Fibroblast of lung (primary cell): ENCODE measurements at regions not wholly inside any gene's neighbourhood (a gene's known extent, or its start where the extent isn't known, plus 50 kb on each side); places are given as distances from the start of the nearest gene placed in this dataset.

Source experiments
- DNase-seq, 2 donors: peaks; one replicate each; pipeline versions ENCODE4 v3.0.0 to v3.0.0-alpha.2; 2010; ENCODE audit warnings: low read depth in 2 of 2
- H2AFZ ChIP-seq: 2 replicates; pipeline ENCODE4 v1.5.1; 2012; ENCODE audit warnings: low read length, control low read depth, inconsistent platforms
- H3K27ac ChIP-seq: 2 replicates; pipeline ENCODE4 v1.5.1; 2011; ENCODE audit warnings: low read length, control low read depth; ENCODE audit not compliant: insufficient read depth
- H3K27me3 ChIP-seq: 2 replicates; pipeline ENCODE4 v1.5.1; 2011; ENCODE audit warnings: mild to moderate bottlenecking, low read length; ENCODE audit not compliant: control insufficient read depth, insufficient read depth
- H3K36me3 ChIP-seq: 2 replicates; pipeline ENCODE4 v1.5.1; 2011; ENCODE audit warnings: low read length; ENCODE audit not compliant: control insufficient read depth, insufficient read depth
- H3K4me1 ChIP-seq: 2 replicates; pipeline ENCODE4 v1.5.1; 2011; ENCODE audit warnings: low read length; ENCODE audit not compliant: control insufficient read depth, insufficient read depth; ENCODE audit errors: extremely low read depth
- H3K4me2 ChIP-seq: 2 replicates; pipeline ENCODE4 v1.5.1; 2011; ENCODE audit warnings: low read length, control low read depth; ENCODE audit not compliant: insufficient read depth; ENCODE audit errors: extremely low read depth
- H3K4me3 ChIP-seq, 4 experiments: fragments of 200-600 bp in 1 of 4; sonication (generic) in 1 of 4; replicated peaks in 1 of 4; 2 replicates each; pipeline ENCODE4 v1.5.1; 2011 to 2016; ENCODE audit warnings: low read length in 4 of 4, low read depth in 3 of 4, mild to moderate bottlenecking in 3 of 4, control low read depth in 2 of 4, inconsistent platforms in 1 of 4, mixed read lengths in 1 of 4; ENCODE audit not compliant: insufficient read depth in 1 of 4; ENCODE audit errors: control extremely low read depth in 1 of 4
- H3K79me2 ChIP-seq: 2 replicates; pipeline ENCODE4 v1.5.1; 2012; ENCODE audit warnings: mild to moderate bottlenecking, low read length, inconsistent platforms; ENCODE audit not compliant: control insufficient read depth, insufficient read depth
- H3K9ac ChIP-seq: 2 replicates; pipeline ENCODE4 v1.5.1; 2011; ENCODE audit warnings: mild to moderate bottlenecking, low read length, control low read depth; ENCODE audit not compliant: insufficient read depth
- H3K9me3 ChIP-seq: 2 replicates; pipeline ENCODE4 v1.5.1; 2012; ENCODE audit warnings: low read depth, low read length; ENCODE audit not compliant: control insufficient read depth, insufficient read depth
- H4K20me1 ChIP-seq: 2 replicates; pipeline ENCODE4 v1.5.1; 2011; ENCODE audit warnings: low read length; ENCODE audit not compliant: control insufficient read depth, insufficient read depth; ENCODE audit errors: extremely low read depth
- EZH2 ChIP-seq: IDR thresholded peaks from 2 replicates; pipeline ENCODE4 v1.5.1; 2012; ENCODE audit warnings: low read length, control low read depth, mild to moderate bottlenecking; ENCODE audit errors: missing control alignments
- TF ChIP-seq, protein P1 (sequence below), 2 donors: IDR thresholded peaks in 1 of 2; conservative IDR thresholded peaks in 1 of 2; 1 replicate in 1 of 2; 2 replicates in 1 of 2; pipeline ENCODE4 v1.5.1; 2011 to 2012; ENCODE audit warnings: low read length in 2 of 2, control low read depth in 1 of 2, inconsistent platforms in 1 of 2, low read depth in 1 of 2, mild to moderate bottlenecking in 1 of 2

DNA sequence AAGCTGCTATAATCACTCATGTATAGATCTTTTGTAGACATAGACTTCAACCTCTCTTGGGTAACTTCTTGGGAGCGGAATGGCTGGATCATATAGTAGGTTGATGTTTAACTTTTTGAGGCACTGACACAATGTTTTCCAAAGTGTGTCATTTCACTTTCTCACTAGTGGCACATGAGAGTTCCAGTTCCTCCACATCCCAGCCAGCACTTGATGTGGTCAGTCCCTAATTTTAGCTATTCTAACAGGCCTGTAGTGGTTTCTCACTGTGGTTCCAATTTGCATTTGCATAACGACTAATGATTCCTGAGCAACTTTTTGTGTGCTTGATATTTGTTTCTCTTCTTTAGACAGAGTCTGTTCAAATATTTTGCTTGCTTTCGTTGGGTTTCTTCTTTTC is 221.3 kb downstream of the DLL1 start:
- TF ChIP-seq, protein P1, sequence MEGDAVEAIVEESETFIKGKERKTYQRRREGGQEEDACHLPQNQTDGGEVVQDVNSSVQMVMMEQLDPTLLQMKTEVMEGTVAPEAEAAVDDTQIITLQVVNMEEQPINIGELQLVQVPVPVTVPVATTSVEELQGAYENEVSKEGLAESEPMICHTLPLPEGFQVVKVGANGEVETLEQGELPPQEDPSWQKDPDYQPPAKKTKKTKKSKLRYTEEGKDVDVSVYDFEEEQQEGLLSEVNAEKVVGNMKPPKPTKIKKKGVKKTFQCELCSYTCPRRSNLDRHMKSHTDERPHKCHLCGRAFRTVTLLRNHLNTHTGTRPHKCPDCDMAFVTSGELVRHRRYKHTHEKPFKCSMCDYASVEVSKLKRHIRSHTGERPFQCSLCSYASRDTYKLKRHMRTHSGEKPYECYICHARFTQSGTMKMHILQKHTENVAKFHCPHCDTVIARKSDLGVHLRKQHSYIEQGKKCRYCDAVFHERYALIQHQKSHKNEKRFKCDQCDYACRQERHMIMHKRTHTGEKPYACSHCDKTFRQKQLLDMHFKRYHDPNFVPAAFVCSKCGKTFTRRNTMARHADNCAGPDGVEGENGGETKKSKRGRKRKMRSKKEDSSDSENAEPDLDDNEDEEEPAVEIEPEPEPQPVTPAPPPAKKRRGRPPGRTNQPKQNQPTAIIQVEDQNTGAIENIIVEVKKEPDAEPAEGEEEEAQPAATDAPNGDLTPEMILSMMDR (conservative IDR thresholded peaks at IDR 0.05 in 1 of 2, IDR thresholded peaks at IDR 0.05 in 1 of 2; ENCODE audit: low read depth in 1 of 2, low read length in 2 of 2) = no peak
- TF ChIP-seq EZH2 = no peak
- no peaks in the 10 kb centered on the region for H3K9me3 ChIP-seq
- H3K9ac ChIP-seq = no peak overlapping the region
- no peak overlapping the region for H3K4me2 ChIP-seq
- DNase-seq = no peak
- H3K79me2 ChIP-seq = no peaks in the 10 kb centered on the region
- H3K27me3 ChIP-seq = no peaks in the 10 kb centered on the region
- H3K4me3 ChIP-seq = no peak overlapping the region
- H4K20me1 ChIP-seq = no peaks in the 10 kb centered on the region
- no peak overlapping the region for H3K27ac ChIP-seq
- H2AFZ ChIP-seq = no peak overlapping the region
- no peaks in the 10 kb centered on the region for H3K36me3 ChIP-seq
- H3K4me1 ChIP-seq = no peaks in the 10 kb centered on the region

DNA sequence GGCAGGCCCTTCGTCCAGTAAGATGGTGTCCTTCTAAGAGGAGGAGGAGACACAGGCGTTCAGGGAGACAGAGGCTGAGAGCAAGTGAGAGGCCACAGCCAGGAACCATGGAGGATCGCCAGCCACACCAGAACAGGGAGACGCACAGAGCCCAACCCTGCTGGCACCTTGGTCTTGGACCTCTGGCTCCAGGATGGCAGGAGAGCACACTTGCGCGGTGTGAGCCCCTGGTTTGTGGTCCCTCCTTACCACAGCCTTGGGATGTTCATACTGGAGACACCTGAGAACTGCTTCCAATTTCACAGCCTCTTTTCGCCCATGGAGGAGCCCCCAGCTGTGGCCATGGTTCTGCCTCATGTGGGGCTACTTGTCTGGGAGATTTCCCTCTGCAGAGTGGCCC is 222.4 kb downstream of the DLL1 start:
- no peak overlapping the region for H3K9ac ChIP-seq
- H3K79me2 ChIP-seq = no peaks in the 10 kb centered on the region
- no peak overlapping the region for H3K4me2 ChIP-seq
- H3K36me3 ChIP-seq = no peaks in the 10 kb centered on the region
- DNase-seq = no peak
- H3K4me1 ChIP-seq = no peaks in the 10 kb centered on the region
- no peaks in the 10 kb centered on the region for H4K20me1 ChIP-seq
- no peaks in the 10 kb centered on the region for H3K9me3 ChIP-seq
- no peak overlapping the region for H2AFZ ChIP-seq
- no peak overlapping the region for H3K27ac ChIP-seq
- TF ChIP-seq EZH2 = no peak
- TF ChIP-seq, protein P1 (conservative IDR thresholded peaks at IDR 0.05 in 1 of 2, IDR thresholded peaks at IDR 0.05 in 1 of 2; ENCODE audit: low read depth in 1 of 2, low read length in 2 of 2) = no peak
- H3K27me3 ChIP-seq = no peaks in the 10 kb centered on the region
- H3K4me3 ChIP-seq = no peak overlapping the region

DNA sequence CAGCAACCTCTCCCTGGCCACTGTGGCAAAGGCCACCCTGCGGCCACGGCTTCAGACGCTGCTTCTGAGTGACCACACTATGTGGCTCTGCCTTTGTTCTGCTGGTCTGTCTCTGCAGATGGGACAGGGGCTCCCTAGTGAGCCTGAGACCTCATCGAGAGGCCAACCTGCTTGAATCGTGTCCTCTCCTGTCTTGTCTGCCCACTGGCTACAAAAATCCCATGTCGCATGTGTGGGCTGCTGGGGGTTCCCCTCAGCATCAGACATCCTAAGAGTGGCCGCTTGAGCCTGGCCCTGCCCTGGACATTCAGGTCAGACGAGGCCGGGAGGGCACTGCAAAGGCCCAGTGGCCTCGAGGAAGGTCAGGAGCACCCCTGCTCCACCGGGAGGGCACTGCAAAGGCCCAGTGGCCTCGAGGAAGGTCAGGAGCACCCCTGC is 222.9 kb downstream of the DLL1 start:
- Histone ChIP-seq H3K79me2 (no peaks in the 10 kb centered on the region), H4K20me1 (no peaks in the 10 kb centered on the region)
- DNase-seq = no peak

More for the DNA sequence above, 222.9 kb downstream of the DLL1 start:
- Histone ChIP-seq H3K4me1 (no peaks in the 10 kb centered on the region), H3K9ac (no peak overlapping the region), H2AFZ (no peak overlapping the region), H3K4me3 (no peak overlapping the region), H3K27me3 (no peaks in the 10 kb centered on the region), H3K4me2 (no peak overlapping the region), H3K27ac (no peak overlapping the region), H3K36me3 (no peaks in the 10 kb centered on the region), H3K9me3 (no peaks in the 10 kb centered on the region)
- TF ChIP-seq, protein P1 (conservative IDR thresholded peaks at IDR 0.05 in 1 of 2, IDR thresholded peaks at IDR 0.05 in 1 of 2; ENCODE audit: low read depth in 1 of 2, low read length in 2 of 2) = no peak
- no peak for TF ChIP-seq EZH2
